ENCODE measurements at regions not wholly inside any gene's neighbourhood (a gene's known extent, or its start where the extent isn't known, plus 50 kb on each side); places are given as distances from the start of the nearest gene placed in this dataset.
"Not testable (repeated sequence)": the region's sequence is repeated elsewhere in the genome, so short reads cannot be mapped to it uniquely, and the experiment has no call there.

GRCh38 chr20:22967706-22968105 lies 67.4 kb upstream of the SSTR4 start:
- DNase-seq: not testable (repeated sequence)

GRCh38 chr20:22969031-22969430 lies 66.1 kb upstream of the SSTR4 start:
- not testable (repeated sequence) for DNase-seq

- DNase-seq: not testable (repeated sequence)
Measured at GRCh38 chr20:22971077-22971476, 64.0 kb upstream of the SSTR4 start.

GRCh38 chr20:22974354-22974753 lies 60.8 kb upstream of the SSTR4 start:
- DNase-seq: no peak

GRCh38 chr20:22977047-22977785 lies 57.9 kb upstream of the SSTR4 start:
- DNase-seq: no peak

GRCh38 chr20:22984008-22984407 lies 51.1 kb upstream of the SSTR4 start:
- DNase-seq: no peak

- DNase-seq: peak; percentile 80
Measured at GRCh38 chr20:22984606-22985005, 50.5 kb upstream of the SSTR4 start.

- no peak for DNase-seq
Measured at GRCh38 chr20:22985239-22985778, 49.8 kb upstream of the SSTR4 start.
